Myocyte (in vitro differentiated cells): ENCODE measurements at regions not wholly inside any gene's neighbourhood (a gene's known extent, or its start where the extent isn't known, plus 50 kb on each side); places are given as distances from the start of the nearest gene placed in this dataset.
"Not testable (repeated sequence)": the region's sequence is repeated elsewhere in the genome, so short reads cannot be mapped to it uniquely, and the experiment has no call there.

Experiments
- DNase-seq: peaks from one replicate; pipeline ENCODE4 v3.0.0-alpha.2; 2012; ENCODE audit warnings: low read depth

- not testable (repeated sequence) for DNase-seq
Measured at GRCh38 chr3:82110721-82111120, 349.3 kb upstream of the GBE1 start.

- DNase-seq, result no peak
Measured at GRCh38 chr3:82103241-82103640, 341.8 kb upstream of the GBE1 start.

- DNase-seq, result peak; percentile 52
Measured at GRCh38 chr3:82100378-82100777, 338.9 kb upstream of the GBE1 start.

- DNase-seq, result peak; percentile 48
Measured at GRCh38 chr3:82093641-82094040, 332.2 kb upstream of the GBE1 start.

GRCh38 chr3:82088749-82089148, 327.3 kb upstream of the GBE1 start:
- no peak for DNase-seq

- DNase-seq, result peak; percentile 33
Measured at GRCh38 chr3:82087958-82088357, 326.5 kb upstream of the GBE1 start.

GRCh38 chr3:82085851-82086475, 324.5 kb upstream of the GBE1 start:
- DNase-seq, result no peak

- no peak for DNase-seq
Measured at GRCh38 chr3:82085356-82085755, 323.9 kb upstream of the GBE1 start.

- DNase-seq, result no peak
Measured at GRCh38 chr3:82084824-82085223, 323.4 kb upstream of the GBE1 start.

GRCh38 chr3:82082796-82083195, 321.4 kb upstream of the GBE1 start:
- no peak for DNase-seq

- DNase-seq, result no peak
Measured at GRCh38 chr3:82081351-82081750, 319.9 kb upstream of the GBE1 start.

- DNase-seq, result no peak
Measured at GRCh38 chr3:82080792-82081191, 319.3 kb upstream of the GBE1 start.

GRCh38 chr3:82080261-82080660, 318.8 kb upstream of the GBE1 start:
- no peak for DNase-seq

- no peak for DNase-seq
Measured at GRCh38 chr3:82079335-82079890, 318.0 kb upstream of the GBE1 start.

GRCh38 chr3:82078246-82078645, 316.8 kb upstream of the GBE1 start:
- no peak for DNase-seq

GRCh38 chr3:82067420-82067819, 306.0 kb upstream of the GBE1 start:
- DNase-seq, result no peak

GRCh38 chr3:82058809-82059208, 297.4 kb upstream of the GBE1 start:
- DNase-seq, result no peak

GRCh38 chr3:82055792-82056191, 294.3 kb upstream of the GBE1 start:
- DNase-seq, result peak; percentile 8

GRCh38 chr3:82054849-82055248, 293.4 kb upstream of the GBE1 start:
- no peak for DNase-seq

- DNase-seq, result no peak
Measured at GRCh38 chr3:82053236-82053635, 291.8 kb upstream of the GBE1 start.

GRCh38 chr3:82050382-82050781, 288.9 kb upstream of the GBE1 start:
- DNase-seq, result no peak

GRCh38 chr3:82048711-82049110, 287.3 kb upstream of the GBE1 start:
- DNase-seq, result no peak

GRCh38 chr3:82044930-82045705, 283.7 kb upstream of the GBE1 start:
- DNase-seq, result no peak
